NOMO-1 treated with dmso at 0.1 percent for 144 hours (cell line): ENCODE measurements at regions not wholly inside any gene's neighbourhood (a gene's known extent, or its start where the extent isn't known, plus 50 kb on each side); places are given as distances from the start of the nearest gene placed in this dataset.
"Not testable (repeated sequence)": the region's sequence is repeated elsewhere in the genome, so short reads cannot be mapped to it uniquely, and the experiment has no call there.

Experiments used
- DNase-seq: peaks from one replicate; lab custom pipeline; 2025; ENCODE audit not compliant: unreplicated experiment; lab: John Stamatoyannopoulos, UW

DNA sequence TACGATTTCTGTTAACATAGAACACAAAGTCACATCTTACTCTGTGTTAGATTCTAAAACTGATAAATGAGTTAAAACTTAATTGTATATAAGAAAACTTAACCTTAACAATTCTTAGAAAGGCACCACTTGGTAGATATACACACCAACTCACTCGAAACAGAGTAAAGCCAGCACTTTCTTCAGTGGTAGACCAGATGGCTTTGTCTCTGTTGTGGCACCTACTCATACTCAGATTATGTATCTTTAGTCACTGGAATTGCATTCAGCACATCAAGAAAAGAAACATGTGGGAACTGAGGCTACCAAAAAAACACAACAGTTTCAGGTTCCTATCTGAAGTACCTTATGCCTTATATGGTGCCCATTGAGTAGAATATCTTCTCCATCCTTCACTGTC is 192.5 kb downstream of the ZNF608 start:
- no peak for DNase-seq

DNA sequence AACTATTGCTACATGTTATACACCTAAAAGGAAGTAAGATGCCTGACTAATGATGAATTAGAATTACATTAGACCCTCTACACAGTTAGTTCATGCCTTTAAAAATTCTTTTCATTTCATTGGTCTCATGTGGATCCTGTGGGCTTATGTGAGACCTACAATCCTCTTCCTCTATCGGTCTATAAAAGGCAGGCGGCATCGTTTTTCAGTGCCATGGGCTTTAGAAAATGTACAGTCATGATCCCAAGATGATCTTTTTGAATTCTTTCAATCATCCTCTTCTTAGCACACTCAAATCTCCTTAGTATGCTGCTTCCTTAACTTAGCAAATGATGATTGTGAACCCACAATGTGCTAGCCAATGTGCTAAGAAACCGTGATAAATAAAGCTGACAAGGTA is 193.9 kb downstream of the ZNF608 start:
- no peak for DNase-seq

- DNase-seq, result no peak
Measured at GRCh38 chr5:124551939-124552279, 194.5 kb downstream of the ZNF608 start.

- DNase-seq, result no peak
Measured at GRCh38 chr5:124550731-124551130, 195.7 kb downstream of the ZNF608 start.

- no peak for DNase-seq
Measured at GRCh38 chr5:124549891-124550436, 196.5 kb downstream of the ZNF608 start.

GRCh38 chr5:124546643-124547042 is 199.8 kb downstream of the ZNF608 start:
- no peak for DNase-seq

DNA sequence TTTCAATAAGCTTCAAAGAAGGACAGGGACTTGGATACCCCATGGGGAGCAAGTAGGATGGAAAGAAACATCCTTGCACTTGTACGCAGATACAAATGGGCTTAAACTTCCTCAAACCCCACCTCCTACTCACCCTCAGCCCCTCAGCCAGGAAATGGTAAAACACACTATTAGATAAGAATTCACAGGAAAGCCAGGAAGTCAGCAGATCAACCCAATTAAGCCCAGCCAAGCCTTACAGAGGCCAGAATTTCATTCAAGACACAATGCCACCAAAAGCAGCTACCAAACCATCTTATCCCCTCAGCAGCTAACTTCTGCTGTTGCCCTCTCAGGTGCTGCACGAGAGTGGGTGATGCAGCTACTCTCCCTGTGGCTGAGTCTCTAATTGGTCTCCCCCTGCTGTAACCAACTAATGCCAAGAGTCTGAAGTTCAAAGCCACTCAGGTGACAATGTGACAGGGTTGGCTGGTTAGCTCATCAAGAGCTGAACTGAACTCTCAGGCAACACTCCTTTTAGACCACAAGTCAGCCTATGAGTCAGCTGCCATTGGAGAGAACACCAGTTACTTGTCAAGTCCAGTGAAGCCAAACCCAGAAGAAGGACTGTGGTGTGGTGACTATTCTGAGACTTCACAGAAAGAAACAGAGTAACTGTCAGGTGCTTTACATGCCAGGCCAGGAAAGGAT is 201.9 kb downstream of the ZNF608 start:
- no peak for DNase-seq

DNA sequence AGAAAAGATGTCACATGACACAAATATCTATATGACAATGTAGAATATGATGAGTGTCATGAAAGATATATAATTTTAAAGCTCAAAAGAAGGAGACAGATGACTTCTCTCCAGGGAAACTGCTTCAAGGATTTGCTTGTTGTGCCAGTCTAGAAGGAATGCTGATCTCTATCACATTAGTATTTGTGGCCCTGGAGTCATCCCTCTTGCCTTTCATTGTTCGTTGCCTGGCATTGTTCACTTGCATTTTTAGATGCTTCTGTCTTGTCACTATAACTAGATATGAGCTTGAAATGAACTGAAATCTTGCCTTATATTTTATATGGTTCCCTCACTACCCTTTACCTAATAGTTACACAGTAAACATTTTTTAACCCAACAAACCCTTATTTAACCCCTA is 207.5 kb downstream of the ZNF608 start:
- no peak for DNase-seq

GRCh38 chr5:124538191-124538590 is 208.2 kb downstream of the ZNF608 start:
- no peak for DNase-seq

- no peak for DNase-seq
Measured at GRCh38 chr5:124537522-124537921, 208.9 kb downstream of the ZNF608 start.

GRCh38 chr5:124537107-124537506 is 209.3 kb downstream of the ZNF608 start:
- DNase-seq, result no peak

GRCh38 chr5:124536333-124536732 is 210.1 kb downstream of the ZNF608 start:
- DNase-seq, result no peak

GRCh38 chr5:124530916-124531315 is 215.5 kb downstream of the ZNF608 start:
- DNase-seq, result no peak

DNA sequence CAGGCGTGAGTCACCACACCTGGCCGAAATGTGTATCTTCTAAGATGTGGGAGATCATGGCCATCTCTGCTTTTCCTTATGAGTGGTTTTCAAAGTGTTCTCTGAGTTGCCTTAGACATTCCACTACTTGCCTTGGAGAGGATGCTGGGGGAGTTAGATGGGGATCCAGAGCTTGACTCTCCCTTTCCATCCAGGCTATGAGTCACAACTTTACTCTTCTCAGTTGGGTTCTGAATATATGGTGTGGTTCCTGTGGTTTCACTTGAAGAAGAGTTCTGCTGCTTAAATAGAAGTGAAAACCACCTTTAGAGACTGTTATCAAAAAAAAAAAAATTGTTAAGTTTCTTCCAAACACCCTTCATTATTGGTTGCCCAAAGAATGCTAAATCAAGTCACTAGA is 217.6 kb downstream of the ZNF608 start:
- DNase-seq, result no peak

GRCh38 chr5:124527220-124527991 is 219.0 kb downstream of the ZNF608 start:
- no peak for DNase-seq

GRCh38 chr5:124526079-124526478 is 220.4 kb downstream of the ZNF608 start:
- not testable (repeated sequence) for DNase-seq

DNA sequence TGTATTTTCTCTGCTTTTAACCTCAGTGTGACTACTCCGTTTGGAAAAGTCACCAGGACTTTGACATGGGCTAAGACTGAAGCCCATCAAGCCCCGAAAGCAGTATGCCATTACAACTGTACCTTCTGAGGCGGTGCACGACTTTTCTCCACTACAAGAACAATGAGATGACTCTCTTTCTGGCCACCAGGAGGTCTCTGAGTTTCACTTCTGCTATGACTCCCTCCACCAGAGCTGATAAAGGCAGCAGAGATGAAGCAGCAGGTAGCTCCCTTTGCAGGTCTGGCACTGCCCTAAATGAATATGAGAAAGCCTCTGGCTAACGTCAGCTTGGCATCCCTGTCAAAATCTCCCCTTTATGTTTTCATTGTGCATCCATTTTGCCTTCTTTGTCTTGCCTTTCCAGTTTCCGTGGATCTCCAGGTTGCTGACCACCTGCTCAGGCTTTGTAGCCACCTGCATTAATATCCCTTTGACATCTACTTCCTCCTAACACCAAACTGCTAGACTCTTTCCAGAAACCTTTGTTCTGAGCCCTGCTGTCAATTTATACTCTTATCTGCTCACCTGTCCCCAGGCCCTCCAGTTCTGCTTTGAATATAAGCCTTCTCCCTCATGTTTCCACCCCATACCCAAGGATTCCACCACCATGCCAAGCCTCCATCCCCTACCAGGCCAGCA is 221.7 kb downstream of the ZNF608 start:
- peak; percentile 59 for DNase-seq

- no peak for DNase-seq
Measured at GRCh38 chr5:124523897-124524296, 222.5 kb downstream of the ZNF608 start.

- DNase-seq, result no peak
Measured at GRCh38 chr5:124522992-124523391, 223.4 kb downstream of the ZNF608 start.

GRCh38 chr5:124521461-124522230 is 224.8 kb downstream of the ZNF608 start:
- no peak for DNase-seq

DNA sequence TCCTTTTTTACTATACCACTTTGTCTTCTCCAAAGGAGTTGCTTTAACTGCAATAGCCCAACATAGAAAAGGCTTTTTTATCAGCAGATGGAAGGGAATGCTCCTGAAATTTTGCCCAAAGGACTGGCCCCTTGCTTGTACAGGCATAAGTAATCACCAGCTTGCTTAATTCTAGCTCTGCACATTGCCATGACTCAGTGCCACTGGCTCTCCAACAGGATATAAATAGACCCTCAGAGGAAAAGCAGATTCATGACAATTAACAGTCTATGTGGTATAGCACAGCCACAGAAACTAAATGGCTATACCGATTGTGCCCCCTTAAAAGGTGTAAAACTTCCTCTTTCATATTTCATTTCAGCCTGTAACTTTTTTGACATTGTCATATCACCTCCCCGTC is 227.0 kb downstream of the ZNF608 start:
- peak; percentile 78 for DNase-seq
